Smooth muscle cell of the brain vasculature (primary cell): ENCODE measurements at regions not wholly inside any gene's neighbourhood (a gene's known extent, or its start where the extent isn't known, plus 50 kb on each side); places are given as distances from the start of the nearest gene placed in this dataset.

Experiments used
- DNase-seq: peaks from one replicate; pipeline ENCODE4 v3.0.0-alpha.2; 2012; ENCODE audit warnings: low read depth, low spot score

GRCh38 chr12:84685379-84685778, 227.2 kb downstream of the SLC6A15 start:
- no peak for DNase-seq

- DNase-seq = no peak
Observed at GRCh38 chr12:84676787-84677186, 235.8 kb downstream of the SLC6A15 start.

DNA sequence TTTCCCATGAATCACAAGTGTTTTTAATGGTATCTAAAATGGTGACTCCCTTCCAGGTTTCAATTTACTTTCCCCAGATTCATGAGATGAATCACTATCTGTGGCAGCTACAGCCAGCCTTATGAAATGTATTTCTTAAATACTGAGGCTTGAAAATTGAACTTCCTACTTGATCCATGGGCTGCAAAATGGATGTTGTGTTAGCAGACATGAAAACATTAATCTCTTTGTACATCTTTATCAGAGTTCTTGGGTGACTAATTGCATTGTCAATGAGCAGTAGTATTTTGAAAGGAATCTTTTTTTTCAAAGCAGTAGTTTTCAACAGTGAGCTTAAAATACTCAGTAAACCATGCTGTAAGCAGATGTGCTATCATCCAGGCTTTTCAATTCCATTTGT, 250.8 kb downstream of the SLC6A15 start:
- DNase-seq = no peak

GRCh38 chr12:84660139-84660538, 252.5 kb downstream of the SLC6A15 start:
- DNase-seq = no peak

DNA sequence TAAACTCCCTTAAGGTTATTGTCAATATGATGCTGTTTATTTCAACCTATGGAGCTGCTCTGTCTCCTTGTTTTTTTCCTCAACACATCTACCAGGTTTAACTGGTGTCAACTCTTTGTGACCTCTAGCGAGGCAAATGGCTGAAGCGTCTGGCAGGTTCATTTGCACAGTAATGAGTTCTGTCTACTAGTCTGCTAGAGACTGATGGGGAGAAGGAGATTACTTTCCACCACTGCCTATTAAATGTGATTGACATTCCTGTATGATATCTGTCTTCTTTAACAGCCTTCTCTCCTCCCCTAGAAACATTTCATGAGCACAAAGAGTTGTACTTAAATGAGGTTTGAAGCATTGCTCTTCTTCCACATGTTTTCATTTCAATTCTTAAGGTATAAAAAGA, 253.7 kb downstream of the SLC6A15 start:
- DNase-seq = no peak

DNA sequence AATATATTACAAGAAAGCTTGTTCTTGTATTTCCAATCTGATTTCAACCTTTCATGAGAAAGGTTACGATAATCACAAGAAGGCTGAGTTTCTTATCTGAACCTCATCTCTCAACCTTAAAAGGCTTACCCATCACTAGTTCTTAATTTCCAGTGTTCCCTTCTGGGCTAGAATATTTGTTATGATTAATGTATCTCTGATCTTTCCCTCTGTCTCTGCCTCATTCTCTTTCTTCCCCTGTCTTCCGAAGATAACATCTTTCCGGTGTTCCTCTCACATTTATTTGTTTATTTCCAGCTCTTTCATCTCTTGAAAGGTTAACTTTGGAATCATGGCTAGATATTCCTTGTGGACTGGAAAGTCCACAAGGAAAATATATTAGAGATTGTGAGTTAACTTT, 255.9 kb downstream of the SLC6A15 start:
- no peak for DNase-seq

DNA sequence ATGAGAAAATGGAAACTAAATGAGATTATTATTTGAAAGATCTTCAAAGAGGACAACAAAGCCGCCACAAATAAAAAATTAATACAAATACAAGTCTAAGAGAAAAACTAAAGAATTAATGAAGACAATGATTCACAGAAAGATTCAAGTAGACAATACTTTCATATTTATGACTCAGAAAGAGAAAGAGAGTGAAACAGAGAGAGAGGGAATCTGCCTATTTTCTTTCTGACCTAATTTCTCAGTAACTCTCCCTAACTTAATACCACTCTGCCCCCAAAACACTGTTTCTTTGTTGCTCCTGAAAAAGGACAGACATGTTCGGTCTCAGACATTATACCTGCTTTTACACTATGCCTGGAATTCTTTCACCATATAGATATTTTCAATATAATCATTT, 259.1 kb downstream of the SLC6A15 start:
- no peak for DNase-seq

DNA sequence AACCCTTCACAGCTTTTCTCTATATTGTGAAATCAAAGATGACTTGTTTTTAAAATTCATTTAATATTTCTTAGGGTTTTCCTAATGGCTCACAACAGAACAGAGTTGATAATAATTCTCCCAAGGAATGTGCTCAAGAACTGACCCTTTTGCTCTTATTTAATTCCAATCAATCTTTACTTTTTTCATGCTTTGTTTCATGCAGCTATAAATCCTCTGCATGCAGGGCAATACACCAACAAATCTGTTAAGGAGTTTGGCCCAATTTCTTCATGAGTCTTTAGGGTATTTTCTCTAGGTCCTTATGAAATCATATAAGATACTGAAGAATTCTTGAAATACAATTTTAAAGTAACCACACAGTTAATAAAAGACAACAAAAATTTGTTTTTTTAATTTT, 264.2 kb downstream of the SLC6A15 start:
- DNase-seq = no peak

GRCh38 chr12:84644908-84645307, 267.7 kb downstream of the SLC6A15 start:
- DNase-seq = no peak

DNA sequence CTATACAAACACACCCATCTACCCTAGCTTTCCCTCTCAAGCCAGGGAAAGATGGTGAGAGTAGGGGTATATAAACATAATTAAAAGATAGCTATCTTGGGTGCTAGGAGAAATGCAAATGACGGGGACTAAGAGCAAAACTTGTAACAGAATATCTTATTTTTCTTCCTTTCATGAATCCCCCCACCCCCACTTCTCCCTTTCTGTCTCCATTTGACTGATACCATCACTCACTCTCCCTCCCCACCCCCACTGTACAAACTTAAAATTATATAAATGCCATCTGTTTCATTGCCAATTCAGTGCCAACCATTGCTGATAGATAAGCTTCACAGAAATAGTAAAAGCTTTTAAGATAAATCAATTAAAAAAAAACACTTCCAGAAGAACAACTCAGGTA, 268.6 kb downstream of the SLC6A15 start:
- DNase-seq = no peak

GRCh38 chr12:84641940-84642545, 270.6 kb downstream of the SLC6A15 start:
- no peak for DNase-seq

- no peak for DNase-seq
Observed at GRCh38 chr12:84638811-84639368, 273.7 kb downstream of the SLC6A15 start.

DNA sequence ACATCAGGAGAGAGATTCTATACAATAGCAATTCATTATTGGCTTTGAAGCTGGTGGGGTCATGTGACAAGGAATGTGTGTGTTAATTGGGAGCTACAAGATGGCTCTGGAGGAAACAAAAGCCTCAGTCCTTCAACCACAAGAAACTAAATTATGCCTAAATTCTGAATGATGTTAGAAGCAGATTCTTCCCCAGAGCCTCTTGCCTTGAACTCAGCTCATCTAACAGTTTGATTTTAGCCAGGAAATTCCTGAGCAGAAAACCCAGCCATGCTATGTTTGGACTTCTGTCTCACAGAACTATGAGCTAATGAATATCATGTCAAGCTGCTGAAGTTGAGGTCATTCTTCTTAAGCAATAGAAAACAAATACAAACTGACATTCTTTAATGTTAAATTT, 274.7 kb downstream of the SLC6A15 start:
- no peak for DNase-seq

- no peak for DNase-seq
Observed at GRCh38 chr12:84636801-84637290, 275.8 kb downstream of the SLC6A15 start.

- DNase-seq = no peak
Observed at GRCh38 chr12:84634526-84634925, 278.1 kb downstream of the SLC6A15 start.

DNA sequence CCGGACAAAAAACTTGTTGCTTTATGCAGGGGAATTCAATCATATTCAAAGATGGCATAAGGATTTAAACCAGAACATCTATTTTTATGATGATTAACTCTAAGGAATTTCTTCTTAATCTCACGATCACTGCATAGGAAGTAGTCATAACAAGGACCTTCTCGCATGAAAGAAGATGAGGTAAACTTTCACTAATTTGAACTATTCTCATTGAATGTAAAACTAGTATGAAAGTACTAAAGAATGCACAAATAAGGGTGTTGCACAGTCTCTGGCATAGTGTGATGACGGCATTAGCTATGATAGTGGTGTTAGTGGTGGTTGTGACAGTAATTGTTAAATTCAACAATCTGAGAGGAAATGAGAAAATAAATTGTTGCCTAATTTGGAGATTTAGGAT, 280.0 kb downstream of the SLC6A15 start:
- DNase-seq = no peak

DNA sequence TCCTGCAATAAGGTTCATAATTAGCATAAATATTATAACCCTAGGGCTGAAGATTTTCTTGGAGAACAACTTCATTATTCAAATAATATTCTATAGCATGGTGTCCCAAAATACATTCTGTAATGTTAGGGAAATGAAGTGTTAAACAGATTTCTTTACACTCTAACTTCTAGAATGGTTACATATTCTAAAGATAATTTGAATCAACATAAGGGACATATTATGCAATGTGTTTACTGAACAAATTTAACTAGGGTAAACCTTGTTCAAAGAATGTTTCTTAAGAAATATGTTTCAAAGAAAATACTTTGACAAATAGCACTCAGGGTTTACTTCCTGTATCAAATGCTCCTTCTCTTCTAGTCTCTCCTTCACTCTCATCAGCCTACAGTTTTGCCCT, 281.6 kb downstream of the SLC6A15 start:
- no peak for DNase-seq

DNA sequence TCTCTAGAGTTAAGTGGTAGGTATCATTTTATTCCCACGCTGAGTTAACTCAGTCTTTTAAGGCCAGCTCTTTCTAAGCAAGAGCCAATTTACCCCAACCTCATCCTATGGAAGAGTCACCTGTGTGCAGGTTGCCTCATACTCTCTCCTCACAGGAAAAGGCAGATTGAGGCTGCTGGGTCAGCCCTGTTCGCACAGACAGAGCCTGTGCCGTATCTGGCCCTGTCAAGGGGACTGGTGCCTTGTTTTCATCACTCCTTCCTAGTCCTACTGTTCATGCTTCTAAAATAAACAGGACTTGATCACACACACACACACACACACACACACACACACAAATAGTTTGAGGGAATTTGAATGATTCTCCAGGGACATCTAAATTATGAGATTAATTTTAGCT, 285.0 kb downstream of the SLC6A15 start:
- DNase-seq = no peak

- DNase-seq = no peak
Observed at GRCh38 chr12:84624601-84625000, 288.0 kb downstream of the SLC6A15 start.

DNA sequence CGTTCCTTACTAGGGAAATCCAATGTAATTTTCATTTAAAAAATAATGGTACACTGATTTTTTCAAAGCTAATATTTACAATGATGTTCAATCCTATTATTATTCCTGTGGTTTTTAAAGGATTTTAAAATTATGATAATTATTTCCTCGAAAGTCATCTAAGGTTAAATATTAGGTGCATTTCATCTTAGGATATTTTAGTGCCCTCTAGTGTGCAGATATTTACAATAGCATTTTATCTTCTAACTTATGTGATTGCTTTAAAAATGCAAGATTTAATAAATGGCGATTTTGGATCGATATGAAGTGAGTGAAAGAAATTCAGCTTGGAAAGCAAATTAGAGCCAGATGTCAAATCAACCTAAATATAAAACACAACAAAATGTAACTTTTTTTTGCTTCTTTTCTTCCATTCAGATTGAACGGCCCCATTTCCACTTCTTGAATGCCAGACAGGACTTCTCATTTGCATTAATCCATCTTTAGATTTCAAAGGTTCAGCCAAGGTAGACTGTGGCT, 293.5 kb downstream of the SLC6A15 start:
- DNase-seq = no peak

- DNase-seq = no peak
Observed at GRCh38 chr12:84607170-84607819, 305.3 kb downstream of the SLC6A15 start.

- DNase-seq = no peak
Observed at GRCh38 chr12:84605983-84606382, 306.6 kb downstream of the SLC6A15 start.

DNA sequence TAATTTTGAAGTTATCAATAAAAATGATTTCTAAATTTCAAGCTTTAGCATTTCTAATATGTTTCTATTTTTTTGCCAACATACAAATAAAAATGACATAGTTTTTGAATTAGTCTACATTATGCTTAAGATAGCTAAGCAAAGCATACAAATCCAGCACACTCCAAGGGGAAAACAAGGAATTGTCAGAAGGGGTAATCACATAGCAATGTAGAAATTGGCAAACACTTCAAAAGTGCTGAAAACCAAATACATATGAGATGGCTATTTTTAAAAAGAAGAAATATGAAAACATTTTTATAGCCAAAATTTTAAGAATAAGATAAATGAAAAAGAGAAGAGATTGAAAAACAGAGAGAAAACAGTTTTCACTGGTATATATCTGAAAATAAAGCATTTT, 308.0 kb downstream of the SLC6A15 start:
- no peak for DNase-seq
